ENCODE measurements at regions not wholly inside any gene's neighbourhood (a gene's known extent, or its start where the extent isn't known, plus 50 kb on each side); places are given as distances from the start of the nearest gene placed in this dataset.

DNA sequence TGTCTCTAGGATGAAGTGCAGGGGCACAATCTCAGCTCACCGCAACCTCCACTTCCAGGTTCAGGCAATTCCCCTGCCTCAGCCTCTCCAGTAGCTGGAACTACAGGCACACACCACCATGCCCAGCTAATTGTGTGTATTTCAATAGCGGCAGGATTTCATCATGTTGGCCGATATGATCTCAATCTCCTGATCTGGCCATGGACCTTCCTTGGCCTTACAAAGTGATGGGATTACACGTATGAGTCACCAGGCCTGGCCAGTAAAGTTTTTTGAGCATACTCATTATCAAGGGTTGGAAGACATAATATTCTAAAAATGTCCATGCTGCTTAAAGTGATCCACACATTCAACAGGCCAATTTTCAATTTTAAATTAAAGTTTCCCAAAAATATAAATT is 914.4 kb upstream of the TSPY4 start:
- no peak for DNase-seq

- no peak for DNase-seq
Measured at GRCh38 chrY:8426433-8426832, 910.8 kb upstream of the TSPY4 start.

GRCh38 chrY:8437510-8437909 is 899.8 kb upstream of the TSPY4 start:
- no peak for DNase-seq

- no peak for DNase-seq
Measured at GRCh38 chrY:8442097-8442496, 895.2 kb upstream of the TSPY4 start.

DNA sequence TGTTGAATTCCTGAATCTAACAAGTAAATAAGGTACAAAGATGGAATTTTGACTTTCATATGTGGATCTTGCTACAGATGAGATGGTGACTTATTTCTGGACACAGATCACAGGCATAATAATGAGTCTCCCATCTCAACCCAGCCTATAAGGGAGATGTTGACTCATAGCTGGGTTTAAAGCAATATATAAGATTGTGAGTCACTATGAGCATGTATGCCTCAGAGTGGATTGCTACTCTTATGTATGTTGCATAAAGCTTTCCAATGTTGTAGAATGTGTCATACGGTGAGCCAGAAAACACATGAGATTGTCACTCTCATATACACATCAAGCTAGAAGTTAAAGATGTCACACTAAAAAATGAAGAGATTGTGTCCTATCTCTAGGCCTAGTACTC is 884.3 kb upstream of the TSPY4 start:
- no peak for DNase-seq

GRCh38 chrY:8466813-8467212 is 870.5 kb upstream of the TSPY4 start:
- no peak for DNase-seq

GRCh38 chrY:8470249-8470648 is 867.0 kb upstream of the TSPY4 start:
- DNase-seq, result no peak

DNA sequence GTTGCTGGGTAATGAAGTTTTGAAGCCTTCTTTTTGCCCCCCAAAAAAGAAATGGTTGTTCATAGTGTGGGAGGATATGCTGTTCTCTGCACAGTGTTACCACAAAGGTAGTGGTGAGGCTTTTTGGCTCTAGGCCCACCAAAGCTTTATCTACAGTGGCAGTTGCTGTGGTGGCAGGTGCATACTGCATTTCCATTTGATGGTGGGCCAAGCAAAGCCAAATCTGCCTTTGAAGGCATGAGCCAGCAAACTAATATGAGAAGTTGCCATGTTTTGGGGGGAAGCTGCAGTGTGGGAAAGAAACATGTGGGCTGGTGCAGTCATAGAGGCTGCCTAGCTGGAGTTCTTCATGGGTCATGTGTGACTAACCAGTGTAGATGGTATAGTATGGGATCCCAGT is 858.1 kb upstream of the TSPY4 start:
- no peak for DNase-seq

DNA sequence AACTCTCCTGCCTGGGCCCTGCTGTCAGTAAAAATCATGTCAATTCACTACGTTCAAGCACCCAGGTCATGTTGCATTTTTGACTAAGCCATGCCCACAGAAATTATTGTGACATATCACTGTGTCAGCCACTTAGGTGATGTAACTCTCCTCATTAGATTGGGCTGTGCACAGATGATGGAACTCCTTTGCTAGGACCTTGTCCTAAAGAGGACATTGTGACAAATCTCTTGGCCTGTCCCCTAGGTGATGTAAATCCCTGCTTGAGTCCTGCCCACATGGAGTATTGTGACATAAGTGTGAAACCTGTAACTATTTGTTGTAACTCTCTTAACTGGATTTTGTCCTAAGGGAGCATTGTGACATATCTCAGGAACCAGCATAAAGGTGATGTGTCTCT is 848.3 kb upstream of the TSPY4 start:
- DNase-seq, result no peak

DNA sequence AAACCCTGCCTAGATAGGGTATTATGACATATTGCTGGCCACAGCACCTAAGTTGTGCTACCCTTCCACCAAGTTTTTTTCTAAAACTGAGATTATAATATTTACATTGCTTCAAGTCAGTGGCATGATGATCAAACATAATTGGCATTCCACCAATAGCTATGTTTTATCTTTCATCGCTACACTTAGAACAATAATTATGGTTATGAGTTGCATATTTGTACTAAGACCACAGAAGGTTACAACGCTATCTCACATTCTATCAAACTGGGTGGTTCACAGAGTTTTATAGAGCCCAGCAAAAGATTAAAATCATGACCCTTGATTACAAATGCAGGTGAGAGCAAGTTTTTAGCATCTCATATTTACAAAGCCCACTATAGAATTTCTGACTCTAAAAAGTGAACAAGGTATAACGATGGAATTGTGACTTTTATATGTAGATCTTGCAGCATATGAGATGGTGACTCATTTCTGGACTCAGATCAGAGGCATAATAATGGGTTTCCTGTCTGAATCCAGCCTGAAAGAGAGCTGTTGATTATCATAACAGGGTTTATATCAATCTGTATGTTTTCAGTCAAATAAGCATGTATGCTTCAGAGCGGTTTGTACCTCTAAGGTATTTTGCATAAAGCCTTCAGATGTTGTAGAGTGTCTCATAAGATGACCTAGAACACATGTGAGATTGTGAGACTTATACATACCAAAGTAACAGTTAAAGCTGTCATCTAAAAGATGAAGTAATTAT is 847.2 kb upstream of the TSPY4 start:
- DNase-seq, result no peak

DNA sequence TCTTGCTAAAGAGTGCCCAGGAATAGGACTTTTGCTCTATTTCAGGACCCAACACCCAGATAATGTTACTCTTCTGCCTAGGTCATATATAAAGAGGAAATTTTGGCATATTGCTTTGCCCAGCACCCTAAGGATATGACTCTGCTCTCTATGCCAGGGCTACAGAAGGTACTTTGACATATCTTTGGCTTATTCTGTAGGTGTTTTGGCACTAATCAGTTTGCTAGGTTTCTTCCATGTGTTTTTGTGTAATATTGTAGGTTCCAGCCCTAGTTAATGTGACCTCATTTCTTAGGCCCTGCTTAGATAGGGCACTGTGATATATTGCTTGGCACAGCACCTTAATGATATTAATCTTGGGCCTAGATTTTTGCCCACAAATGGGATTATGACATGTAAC is 842.9 kb upstream of the TSPY4 start:
- DNase-seq, result no peak

GRCh38 chrY:8495243-8495642 is 842.0 kb upstream of the TSPY4 start:
- no peak for DNase-seq

GRCh38 chrY:8500888-8501287 is 836.4 kb upstream of the TSPY4 start:
- DNase-seq, result no peak

GRCh38 chrY:8533468-8533867 is 803.8 kb upstream of the TSPY4 start:
- no peak for DNase-seq

- peak in 1 of 2 donors; percentile 0 for DNase-seq
Measured at GRCh38 chrY:8535704-8536103, 801.6 kb upstream of the TSPY4 start.

GRCh38 chrY:8536277-8536676 is 801.0 kb upstream of the TSPY4 start:
- DNase-seq, result no peak

- DNase-seq, result no peak
Measured at GRCh38 chrY:8541306-8541705, 796.0 kb upstream of the TSPY4 start.

- DNase-seq, result no peak
Measured at GRCh38 chrY:8544715-8545114, 792.5 kb upstream of the TSPY4 start.

DNA sequence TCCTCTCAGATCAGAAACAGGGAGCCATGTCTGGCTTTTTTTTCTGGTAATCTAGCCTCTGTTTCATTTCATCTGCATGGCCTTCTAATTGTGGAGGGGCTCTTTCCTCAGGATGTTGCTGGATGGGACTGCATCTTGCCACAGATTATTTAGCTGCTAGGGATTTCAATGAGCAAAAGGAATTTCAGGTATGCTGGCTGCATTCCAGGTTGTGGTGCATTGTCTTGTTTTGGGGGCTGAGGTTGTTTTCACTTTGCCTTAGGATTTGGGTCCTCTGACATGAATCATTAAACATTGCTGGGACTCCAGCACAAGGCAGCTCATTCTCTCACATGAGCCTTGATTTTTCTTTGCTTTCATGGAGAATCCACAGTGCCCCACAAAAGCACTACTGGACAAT is 789.3 kb upstream of the TSPY4 start:
- no peak for DNase-seq

GRCh38 chrY:8551323-8551722 is 785.9 kb upstream of the TSPY4 start:
- no peak for DNase-seq

DNA sequence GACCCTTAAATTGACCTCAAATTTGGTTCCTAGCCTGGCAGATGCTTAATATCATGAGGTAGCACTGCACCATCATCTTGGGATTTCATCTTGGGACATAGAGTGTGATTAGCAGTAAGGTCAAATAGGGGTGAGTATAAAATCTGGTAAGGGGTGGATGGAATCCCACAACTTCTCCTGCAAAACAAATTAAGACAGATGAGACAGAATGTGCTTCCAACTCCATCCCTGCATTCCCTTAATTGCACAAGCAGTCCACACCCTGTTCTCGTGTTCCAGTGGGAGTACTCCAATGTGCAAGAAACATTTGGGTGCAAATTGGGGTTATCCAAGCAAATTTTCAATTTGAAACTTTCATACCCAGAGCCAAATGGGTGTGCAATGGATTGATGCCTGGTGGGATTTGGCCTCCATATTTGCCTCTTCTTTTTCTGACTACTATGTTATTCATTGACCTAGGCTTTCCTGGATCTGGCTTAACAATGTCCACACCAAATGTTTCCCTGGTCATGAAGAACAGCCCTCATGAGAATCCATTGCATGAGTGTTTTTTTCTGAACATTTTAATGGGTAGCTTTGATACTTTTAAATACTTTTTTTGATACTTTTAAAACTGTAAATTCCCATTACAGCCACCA is 785.0 kb upstream of the TSPY4 start:
- no peak for DNase-seq

GRCh38 chrY:8553614-8554013 is 783.6 kb upstream of the TSPY4 start:
- DNase-seq, result no peak

- DNase-seq, result no peak
Measured at GRCh38 chrY:8561385-8561784, 775.9 kb upstream of the TSPY4 start.

DNA sequence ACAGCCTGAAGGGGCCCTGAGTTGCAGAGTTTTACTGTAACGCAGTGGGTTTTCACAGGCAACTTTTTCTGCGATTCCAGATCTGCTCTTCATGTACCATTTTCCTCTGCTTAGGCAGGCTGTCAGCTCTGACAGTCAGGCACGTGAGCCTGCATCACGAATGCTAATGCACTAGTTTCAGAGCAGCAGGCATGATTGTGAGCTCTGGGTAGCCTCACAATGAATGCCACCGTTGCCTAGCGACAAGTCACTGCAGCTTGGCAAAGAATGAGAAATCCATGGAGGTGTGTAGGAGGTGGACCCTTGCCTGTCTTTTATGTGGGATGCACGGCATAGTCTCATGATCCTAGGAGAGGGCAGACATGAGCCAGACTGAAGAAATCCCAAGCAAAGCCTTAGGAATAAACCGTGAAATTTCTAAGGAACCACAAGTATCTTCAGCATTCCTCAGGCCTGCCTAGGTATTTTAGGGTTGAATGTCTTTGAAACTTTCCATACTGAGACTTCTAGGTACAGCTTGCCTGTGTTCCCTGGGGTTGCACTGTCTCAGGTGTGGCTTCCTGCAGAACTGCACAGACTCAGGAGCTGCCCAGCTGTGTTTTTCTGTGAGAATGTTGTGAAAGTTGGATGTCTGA is 774.7 kb upstream of the TSPY4 start:
- peak in 1 of 2 donors; percentile 1 for DNase-seq
